HEK293T (cell line): ENCODE measurements at regions not wholly inside any gene's neighbourhood (a gene's known extent, or its start where the extent isn't known, plus 50 kb on each side); places are given as distances from the start of the nearest gene placed in this dataset.

Experiments used
- BHLHE40 ChIP-seq: fragments of 450-650 bp; IDR thresholded peaks from 2 replicates; pipeline ENCODE4 v1.6.1; 2016; ENCODE audit warnings: mild to moderate bottlenecking, moderate library complexity, borderline replicate concordance
- CTBP1 ChIP-seq: fragments of 450-650 bp; IDR thresholded peaks from 2 replicates; pipeline ENCODE4 v1.6.1; 2016; ENCODE audit warnings: borderline replicate concordance
- FOXK2 ChIP-seq: fragments of 450-650 bp; IDR thresholded peaks from 2 replicates; pipeline ENCODE4 v1.6.1; 2016; ENCODE audit warnings: mild to moderate bottlenecking
- FOXM1 ChIP-seq: fragments of 450-650 bp; IDR thresholded peaks from 2 replicates; pipeline ENCODE4 v1.6.1; 2017; ENCODE audit warnings: mild to moderate bottlenecking, borderline replicate concordance
- L3MBTL2 ChIP-seq: fragments of 450-650 bp; conservative IDR thresholded peaks from 2 replicates; pipeline ENCODE4 v1.6.1; 2016; ENCODE audit warnings: mild to moderate bottlenecking
- LEF1 ChIP-seq: fragments of 450-650 bp; IDR thresholded peaks from 2 replicates; pipeline ENCODE4 v1.6.1; 2017; ENCODE audit warnings: mild to moderate bottlenecking, borderline replicate concordance
- SP1 ChIP-seq: fragments of 450-650 bp; IDR thresholded peaks from 2 replicates; pipeline ENCODE4 v1.6.1; 2017
- TARDBP ChIP-seq: fragments of 450-650 bp; IDR thresholded peaks from 2 replicates; pipeline ENCODE4 v1.6.1; 2016

DNA sequence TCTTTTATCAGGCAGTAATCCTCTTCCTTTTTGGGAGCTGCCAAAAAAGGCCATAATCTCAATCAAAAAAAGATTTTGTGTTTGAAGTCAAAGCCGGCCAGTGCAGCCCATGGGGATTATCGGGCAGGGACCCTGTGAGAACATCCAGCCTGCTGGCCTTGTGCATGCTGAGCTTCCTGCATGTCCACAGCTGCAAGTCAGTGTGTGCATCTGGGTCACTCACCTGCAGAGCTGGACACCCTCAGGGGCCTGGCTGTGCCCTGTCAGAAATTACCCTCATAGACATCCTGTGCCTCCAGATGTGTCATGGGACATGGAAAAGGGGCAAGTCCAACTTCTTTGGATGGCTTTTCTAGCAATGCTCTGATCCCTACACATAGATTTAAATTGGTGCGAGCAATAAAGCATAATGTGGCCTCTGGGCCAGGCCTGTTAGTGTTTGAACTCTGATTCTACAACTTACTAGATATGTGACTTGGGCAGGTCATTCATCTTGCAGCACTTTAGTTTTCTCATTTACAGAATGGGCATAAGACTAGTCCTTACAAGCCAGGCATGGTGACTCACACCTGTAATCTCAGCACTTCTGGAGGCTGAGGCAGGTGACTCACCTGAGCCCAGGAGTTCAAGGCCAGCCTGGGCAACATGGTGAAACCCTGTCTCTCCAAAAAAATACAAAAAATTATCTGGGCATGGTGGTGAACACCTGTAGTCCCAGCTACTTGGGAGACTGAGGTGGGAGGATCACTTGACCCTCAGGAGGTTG is 81.6 kb upstream of the LARGE1 start:
- TF ChIP-seq FOXK2 (no peak), BHLHE40 (no peak), CTBP1 (no peak), SP1 (no peak), L3MBTL2 (no peak), LEF1 (no peak), FOXM1 (no peak), TARDBP (no peak)
